MG63 (cell line): ENCODE measurements at regions not wholly inside any gene's neighbourhood (a gene's known extent, or its start where the extent isn't known, plus 50 kb on each side); places are given as distances from the start of the nearest gene placed in this dataset.

Experiments used
- DNase-seq: peaks from one replicate; pipeline ENCODE4 v3.0.0-alpha.2; 2020
- H3K27me3 ChIP-seq: fragments of 250-450 bp; sonication (Bioruptor Pico); 2 replicates; pipeline ENCODE4 v1.5.1; 2020; ENCODE audit warnings: mild to moderate bottlenecking, moderate library complexity
- H3K36me3 ChIP-seq: fragments of 250-450 bp; sonication (Bioruptor Pico); 2 replicates; pipeline ENCODE4 v1.5.1; 2020; ENCODE audit warnings: mild to moderate bottlenecking, moderate library complexity
- H3K4me3 ChIP-seq: fragments of 250-450 bp; sonication (Bioruptor Pico); 2 replicates; pipeline ENCODE4 v1.5.1; 2020; ENCODE audit warnings: mild to moderate bottlenecking, moderate library complexity
- H3K9me3 ChIP-seq: fragments of 250-450 bp; sonication (Bioruptor Pico); 2 replicates; pipeline ENCODE4 v1.5.1; 2020; ENCODE audit warnings: mild to moderate bottlenecking, moderate library complexity

DNA sequence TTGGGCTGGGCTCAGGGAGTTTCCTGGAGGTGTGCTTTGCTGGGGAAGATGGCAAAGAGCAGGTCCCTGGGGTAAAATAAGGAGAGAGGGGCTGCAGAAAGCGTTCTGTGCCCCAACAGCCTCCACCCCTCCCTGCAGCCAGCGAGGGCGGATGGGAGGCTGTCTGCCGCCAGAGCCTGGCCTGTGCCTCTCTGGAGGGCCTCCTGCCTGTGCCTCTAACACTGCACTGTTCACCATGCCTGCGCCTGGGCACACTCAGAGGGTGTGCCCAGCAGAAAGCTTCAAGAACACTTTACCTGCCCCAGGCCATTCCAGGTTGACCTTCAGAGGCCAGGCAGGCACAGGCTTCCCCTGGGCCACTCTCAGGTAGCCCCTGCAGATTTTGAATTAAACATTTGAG lies 77.7 kb upstream of the KLF13 start:
- no peaks in the 10 kb centered on the region for H3K27me3 ChIP-seq
- no peaks in the 10 kb centered on the region for H3K36me3 ChIP-seq
- H3K4me3 ChIP-seq = no peak overlapping the region
- no peaks in the 10 kb centered on the region for H3K9me3 ChIP-seq
- no peak for DNase-seq

DNA sequence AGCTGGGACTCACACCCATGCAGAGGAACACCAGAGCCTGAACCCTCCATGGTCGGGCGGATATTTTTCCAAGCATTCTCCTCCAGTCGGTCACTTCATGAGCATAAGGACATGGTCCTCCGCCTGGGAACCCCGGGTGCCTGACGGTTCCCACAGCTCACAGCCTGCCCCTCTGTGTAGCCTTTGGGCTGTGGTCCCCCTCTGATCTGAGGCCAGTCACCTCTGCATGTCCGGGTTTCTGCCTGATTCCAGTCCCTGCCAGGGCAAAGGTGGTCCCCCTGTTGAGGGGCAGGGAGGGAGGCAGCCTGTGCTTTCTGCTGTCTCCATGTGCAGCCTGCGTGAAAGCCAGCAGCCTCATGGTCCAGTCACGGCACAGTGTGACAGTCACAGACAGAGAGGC lies 76.6 kb upstream of the KLF13 start:
- H3K27me3 ChIP-seq = no peaks in the 10 kb centered on the region
- no peak for DNase-seq

DNA sequence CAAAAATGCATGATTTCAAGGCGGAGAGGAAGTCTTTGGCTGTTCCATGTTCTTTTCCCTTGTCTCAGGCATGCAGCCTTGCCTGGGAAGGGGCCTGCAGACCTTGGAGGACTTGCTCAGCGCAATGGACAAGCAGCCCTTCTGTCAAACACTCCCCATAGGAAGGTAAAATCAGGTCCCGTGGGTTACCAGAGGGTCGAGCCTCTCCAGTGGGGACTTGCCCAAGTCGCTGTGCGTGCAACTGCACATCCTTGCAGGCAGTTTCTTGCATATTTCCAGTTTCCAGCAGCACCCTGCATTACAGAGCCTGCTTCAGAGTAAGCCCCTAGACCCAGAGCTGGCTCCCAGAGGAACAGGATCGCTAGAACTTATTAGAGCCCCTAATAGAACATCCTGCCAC lies 75.5 kb upstream of the KLF13 start:
- H3K4me3 ChIP-seq = no peak overlapping the region
- H3K9me3 ChIP-seq = no peaks in the 10 kb centered on the region
- no peak for DNase-seq
- no peaks in the 10 kb centered on the region for H3K36me3 ChIP-seq
- no peaks in the 10 kb centered on the region for H3K27me3 ChIP-seq

More for the DNA sequence above, 76.6 kb upstream of the KLF13 start:
- Histone ChIP-seq H3K9me3 (no peaks in the 10 kb centered on the region), H3K36me3 (no peaks in the 10 kb centered on the region), H3K4me3 (no peak overlapping the region)

DNA sequence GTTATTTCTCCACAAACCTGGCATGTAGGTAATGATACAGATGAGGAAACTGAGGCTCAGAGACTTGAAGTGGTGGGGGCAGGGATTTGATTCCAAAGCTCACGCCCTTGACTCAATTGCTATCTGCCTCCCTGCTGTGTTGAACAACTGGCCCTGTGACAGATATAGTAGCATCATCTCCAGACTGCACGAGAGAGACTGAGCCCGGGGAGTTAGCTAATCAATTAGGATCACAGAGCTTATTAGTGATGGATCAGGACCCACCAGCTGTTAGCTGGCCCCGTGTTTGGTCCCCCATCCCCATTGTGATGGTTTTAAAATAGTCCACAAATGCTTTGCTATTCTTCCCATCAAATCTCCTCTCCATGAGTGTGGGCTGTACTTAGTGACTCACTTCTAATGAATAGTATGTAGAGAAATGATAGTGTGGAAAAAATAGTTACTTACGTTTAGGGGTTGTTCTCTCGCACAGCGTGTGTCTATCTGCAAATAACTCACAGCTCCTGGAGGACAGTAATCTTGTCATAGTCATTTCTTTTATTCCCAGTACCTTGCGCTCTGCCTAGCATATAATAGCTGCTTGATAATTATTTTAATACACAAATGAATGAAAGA lies 74.4 kb upstream of the KLF13 start:
- Histone ChIP-seq H3K36me3 (no peaks in the 10 kb centered on the region), H3K9me3 (no peaks in the 10 kb centered on the region), H3K4me3 (no peak overlapping the region), H3K27me3 (no peaks in the 10 kb centered on the region)
- DNase-seq = no peak

DNA sequence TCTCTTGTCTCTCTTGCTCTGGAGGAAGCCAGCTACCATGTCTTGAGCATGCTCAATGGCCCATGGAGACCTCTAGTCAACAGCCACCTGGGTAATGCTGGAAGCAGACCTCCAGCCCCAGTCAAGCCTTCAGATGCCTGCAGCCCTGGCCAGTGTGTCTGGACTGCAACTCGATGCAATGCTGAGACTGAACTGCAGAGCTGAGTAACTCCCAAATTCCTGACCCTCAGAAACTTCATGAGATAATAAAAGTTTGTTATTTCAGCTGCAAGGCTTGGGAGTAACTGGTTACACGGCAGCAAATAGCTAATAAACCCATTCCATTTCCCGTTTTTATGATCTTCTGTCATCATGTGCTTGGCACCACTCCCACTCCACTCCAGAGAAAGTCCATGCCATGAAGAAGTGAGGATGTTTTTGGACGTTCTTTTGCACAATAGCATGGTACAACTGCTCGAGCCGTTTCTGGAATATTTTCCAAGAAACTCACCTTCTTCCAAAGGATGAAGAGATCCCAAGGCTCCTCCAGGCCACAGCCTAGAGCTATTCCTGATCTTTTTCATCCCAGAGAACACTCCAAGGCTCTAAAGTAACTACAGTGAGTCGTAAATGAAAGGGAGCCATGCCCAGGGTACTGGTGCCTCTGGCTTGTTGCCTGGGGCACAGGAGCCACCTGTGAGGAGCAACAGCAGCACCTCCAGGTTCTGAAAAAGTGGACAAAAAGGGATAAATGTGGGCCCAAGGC lies 72.0 kb upstream of the KLF13 start:
- Histone ChIP-seq H3K4me3 (no peak overlapping the region), H3K36me3 (no peaks in the 10 kb centered on the region), H3K9me3 (no peaks in the 10 kb centered on the region), H3K27me3 (no peaks in the 10 kb centered on the region)
- no peak for DNase-seq

DNA sequence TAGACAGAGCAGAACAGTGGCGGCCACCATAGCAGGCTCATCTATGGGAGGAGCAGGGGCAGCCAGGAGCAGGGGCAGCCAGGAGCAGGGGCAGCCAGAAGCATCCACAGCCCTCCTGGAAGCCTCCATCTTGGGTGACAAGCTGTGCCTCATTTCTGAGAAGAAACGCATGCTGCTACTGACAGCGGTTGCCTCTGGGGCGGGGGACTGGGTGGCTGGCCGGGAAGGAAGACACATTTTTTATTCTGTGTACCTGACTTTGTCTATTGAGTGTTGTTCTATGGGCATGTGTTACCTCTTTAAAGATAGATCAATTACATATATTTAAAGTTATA lies 71.5 kb upstream of the KLF13 start:
- Histone ChIP-seq H3K27me3 (no peaks in the 10 kb centered on the region), H3K4me3 (no peak overlapping the region), H3K9me3 (no peaks in the 10 kb centered on the region), H3K36me3 (no peaks in the 10 kb centered on the region)
- DNase-seq = no peak

DNA sequence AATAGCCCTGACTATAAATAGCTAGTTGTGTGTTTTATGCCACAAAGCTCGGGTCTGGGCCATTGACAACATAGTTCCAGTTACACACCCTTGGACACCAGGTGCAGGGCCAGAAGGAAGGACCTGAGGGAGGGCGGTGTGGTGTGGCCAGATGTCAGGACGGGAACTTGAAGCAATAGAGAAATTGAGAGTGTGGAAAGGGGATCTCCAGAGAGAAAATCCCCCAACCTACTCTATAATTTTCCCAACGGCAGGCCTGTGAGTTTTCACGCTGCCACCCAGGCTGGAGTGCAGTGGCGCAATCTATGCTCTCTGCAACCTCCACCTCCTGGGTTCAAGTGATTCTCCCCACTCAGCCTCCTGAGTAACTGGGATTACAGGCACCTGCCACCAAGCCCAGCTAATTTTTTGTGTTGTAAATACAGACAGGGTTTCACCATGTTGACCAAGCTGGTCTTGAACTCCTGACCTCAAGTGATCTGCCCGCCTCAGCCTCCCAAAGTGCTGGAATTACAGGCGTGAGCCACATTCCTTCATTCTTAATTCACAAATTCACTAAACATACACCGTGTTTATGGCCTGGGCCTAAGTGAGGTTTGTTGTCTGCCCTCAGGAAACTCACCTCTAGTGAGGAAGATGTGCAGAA lies 70.8 kb upstream of the KLF13 start:
- DNase-seq = no peak
- no peak overlapping the region for H3K4me3 ChIP-seq
- no peaks in the 10 kb centered on the region for H3K36me3 ChIP-seq
- H3K27me3 ChIP-seq = no peaks in the 10 kb centered on the region
- no peaks in the 10 kb centered on the region for H3K9me3 ChIP-seq

DNA sequence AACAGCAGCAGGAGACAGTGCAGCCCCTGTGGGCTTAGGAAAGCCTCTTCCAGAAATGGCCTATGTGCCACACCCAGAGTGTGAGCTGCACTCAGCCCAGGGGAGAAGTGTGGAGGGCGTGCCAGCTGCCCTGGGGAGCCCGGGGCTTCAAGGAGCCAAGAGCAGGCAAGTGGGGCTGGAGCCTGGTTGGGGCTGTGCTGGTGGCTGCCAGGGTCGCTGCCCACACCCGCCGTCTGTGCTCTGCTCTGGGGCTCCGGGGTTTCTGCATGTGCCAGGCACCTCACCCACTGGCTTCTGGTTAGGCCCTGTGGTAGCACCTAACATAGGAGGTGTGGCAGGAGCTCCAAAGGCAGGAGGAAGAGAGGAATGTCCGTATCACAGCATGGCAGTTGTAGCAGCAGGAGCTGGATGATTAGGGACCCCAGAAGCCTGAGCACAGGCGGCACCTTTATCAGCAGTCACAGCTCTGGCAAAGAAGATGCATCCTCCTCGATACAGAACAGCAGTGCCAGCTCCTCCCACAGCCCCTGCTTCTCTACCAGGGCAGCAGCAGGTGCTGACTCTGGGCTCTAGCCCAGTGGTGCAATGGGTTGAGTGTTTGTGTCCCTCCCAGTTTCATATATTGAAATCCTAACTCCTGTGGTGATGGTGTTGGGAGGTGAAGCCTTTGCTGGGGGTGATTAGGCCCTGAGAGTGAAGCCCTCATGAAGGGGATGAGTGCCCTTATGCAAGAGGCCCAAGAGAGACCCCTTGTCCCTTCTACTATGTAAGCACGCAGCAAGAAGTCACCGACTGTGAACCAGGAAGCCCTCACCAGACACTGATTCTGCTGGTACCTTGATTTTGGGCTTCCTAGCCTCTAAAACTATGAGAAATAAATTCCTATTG lies 70.0 kb upstream of the KLF13 start:
- Histone ChIP-seq H3K36me3 (no peaks in the 10 kb centered on the region), H3K9me3 (no peaks in the 10 kb centered on the region), H3K4me3 (no peak overlapping the region), H3K27me3 (no peaks in the 10 kb centered on the region)
- no peak for DNase-seq

DNA sequence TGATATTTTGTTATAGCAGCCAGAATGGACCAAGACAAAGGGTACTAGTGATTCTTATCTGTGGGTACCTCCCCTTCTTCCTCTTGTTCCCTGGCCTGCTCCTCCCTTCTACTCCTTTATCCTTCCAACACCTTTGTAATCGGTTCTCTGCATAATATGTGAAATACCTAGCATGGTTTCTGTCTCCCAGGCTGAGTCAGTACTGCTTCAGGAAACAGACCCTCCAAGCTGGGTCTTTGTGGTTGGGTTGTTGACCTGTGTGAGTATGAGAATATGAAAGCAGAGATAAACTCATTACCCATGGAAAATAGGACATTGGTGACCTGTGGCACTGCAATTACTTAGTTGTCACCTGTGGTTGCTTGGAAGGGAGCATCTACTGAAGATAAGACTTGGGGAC lies 69.3 kb upstream of the KLF13 start:
- no peak for DNase-seq
- no peak overlapping the region for H3K4me3 ChIP-seq
- no peaks in the 10 kb centered on the region for H3K36me3 ChIP-seq
- no peaks in the 10 kb centered on the region for H3K9me3 ChIP-seq
- H3K27me3 ChIP-seq = no peaks in the 10 kb centered on the region

DNA sequence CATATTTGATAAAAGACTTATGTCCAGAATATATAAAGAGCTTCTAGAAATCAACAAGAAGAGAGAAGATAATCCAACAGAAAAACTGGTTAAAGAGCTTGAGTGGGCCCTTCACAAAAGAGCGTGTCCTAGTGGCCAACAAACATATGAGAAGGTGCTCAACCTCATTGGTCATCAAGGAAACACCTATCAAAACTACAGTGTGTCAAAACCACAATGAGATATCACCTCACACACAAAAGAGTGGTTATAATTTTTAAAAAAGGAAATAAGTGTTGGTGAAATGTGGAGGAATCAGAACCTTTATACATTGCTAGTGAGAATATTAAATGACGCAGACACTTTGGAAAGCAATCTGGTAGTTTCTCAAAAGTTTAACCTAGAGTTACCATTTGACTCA lies 68.4 kb upstream of the KLF13 start:
- Histone ChIP-seq H3K36me3 (no peaks in the 10 kb centered on the region), H3K27me3 (no peaks in the 10 kb centered on the region), H3K9me3 (no peaks in the 10 kb centered on the region), H3K4me3 (no peak overlapping the region)
- DNase-seq = no peak

DNA sequence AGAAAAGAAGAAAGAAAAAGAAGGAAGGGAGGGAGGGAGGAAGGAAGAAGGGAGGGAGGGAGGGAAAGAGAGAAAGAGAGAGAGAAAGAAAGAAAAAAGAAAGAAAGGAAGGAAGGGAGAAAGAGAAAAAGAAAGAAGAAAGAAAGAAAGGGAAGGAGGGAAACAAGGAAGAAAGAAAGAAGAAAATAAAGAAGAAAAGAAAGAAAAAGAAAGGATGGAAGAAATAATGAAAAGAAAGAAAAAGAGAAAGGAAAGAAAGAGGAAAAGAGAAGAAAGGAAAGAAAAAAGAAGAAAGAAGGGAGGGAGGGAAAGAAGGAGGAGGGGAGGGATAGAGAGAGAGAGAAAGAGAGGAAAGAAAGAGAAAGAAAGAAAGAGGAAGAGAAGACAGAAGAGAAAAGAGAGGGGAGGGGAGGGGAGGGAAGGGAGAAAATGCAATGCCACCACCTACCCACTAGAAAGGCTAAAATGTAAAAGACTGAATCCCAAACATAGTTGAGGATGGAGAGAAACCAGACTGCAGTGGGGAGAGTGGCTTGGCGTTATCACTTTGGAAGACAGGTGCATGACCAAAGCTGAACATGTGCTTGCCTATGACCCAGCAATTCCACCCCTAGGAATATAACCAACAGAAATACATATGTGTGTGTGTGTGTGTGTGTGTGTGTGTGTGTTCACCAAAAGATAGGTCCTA lies 66.9 kb upstream of the KLF13 start:
- DNase-seq = no peak
- no peaks in the 10 kb centered on the region for H3K36me3 ChIP-seq
- no peak overlapping the region for H3K4me3 ChIP-seq
- no peaks in the 10 kb centered on the region for H3K9me3 ChIP-seq
- H3K27me3 ChIP-seq = no peaks in the 10 kb centered on the region

DNA sequence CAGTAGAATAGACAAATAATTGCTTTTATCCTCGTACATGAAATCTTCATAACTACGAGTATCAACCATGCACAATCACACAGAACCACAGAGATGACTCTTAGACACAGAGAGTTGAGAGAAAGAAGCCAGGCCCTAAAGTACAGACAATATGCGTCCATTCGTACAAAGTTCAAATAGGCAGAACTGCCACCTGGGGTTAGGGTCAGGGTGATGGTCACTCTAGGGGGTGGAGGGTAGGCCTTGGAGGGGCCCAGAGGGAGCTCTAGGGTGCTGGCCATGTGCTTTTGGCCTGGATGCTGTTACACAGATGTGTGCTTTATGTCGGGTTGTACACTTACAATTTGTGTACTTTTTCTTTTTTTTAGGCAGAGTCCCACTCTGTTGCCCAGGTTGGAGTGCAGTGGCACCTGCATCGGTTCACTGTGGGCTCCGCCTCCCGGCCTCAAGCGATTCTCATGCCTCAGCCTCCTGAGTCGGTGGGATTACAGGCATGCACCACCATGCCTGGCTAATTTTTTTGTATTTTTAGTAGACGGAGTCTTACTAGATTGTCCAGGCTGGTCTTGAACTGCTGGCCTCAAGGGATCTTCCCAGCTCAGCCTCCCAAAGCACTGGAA lies 65.9 kb upstream of the KLF13 start:
- Histone ChIP-seq H3K36me3 (no peaks in the 10 kb centered on the region), H3K27me3 (no peaks in the 10 kb centered on the region)
- DNase-seq = no peak

DNA sequence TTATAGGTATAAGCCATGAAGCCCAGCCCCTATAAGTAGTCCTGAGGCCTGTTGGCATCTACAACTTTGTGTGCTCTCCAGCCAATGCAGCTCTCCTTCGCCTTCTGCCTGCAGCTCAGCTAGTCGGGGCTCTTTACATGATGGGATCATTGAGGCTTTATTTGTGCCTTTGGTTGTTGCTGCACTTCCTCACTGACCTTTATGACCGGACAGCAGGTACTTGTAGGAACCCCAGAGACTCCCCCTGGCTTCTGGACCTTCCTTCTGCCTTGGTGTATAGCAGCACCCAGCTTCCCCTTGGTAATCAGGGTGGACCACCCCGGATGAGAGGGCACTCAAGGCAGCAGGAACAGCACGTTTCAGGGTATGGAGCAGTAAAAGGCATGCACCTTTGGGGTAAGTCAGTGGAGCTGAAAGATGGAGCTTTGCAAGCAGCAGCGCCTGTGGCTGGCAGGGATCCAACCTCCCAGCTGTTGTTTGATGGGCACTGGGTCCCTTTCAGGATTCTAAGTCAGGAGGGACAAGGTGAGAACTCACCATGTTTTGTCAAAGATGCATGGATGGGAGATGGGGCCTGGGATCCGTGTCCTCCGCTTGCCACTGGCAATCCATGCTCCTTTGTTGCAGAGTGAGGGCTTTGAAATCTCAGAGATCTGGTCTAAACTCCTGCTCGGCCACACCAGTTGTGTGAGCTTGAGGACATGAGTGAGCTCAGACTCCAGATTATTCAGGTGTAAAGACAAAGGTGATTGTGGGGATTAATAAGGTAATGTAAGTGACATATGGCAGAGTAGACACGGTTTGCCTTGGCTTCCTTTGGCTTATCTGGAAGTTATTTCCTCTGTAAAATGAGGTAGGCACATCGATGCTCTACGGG lies 65.1 kb upstream of the KLF13 start:
- Histone ChIP-seq H3K4me3 (no peak overlapping the region), H3K27me3 (no peaks in the 10 kb centered on the region), H3K9me3 (no peaks in the 10 kb centered on the region), H3K36me3 (no peaks in the 10 kb centered on the region)
- no peak for DNase-seq

More for the DNA sequence above, 65.9 kb upstream of the KLF13 start:
- Histone ChIP-seq H3K4me3 (no peak overlapping the region), H3K9me3 (no peaks in the 10 kb centered on the region)

DNA sequence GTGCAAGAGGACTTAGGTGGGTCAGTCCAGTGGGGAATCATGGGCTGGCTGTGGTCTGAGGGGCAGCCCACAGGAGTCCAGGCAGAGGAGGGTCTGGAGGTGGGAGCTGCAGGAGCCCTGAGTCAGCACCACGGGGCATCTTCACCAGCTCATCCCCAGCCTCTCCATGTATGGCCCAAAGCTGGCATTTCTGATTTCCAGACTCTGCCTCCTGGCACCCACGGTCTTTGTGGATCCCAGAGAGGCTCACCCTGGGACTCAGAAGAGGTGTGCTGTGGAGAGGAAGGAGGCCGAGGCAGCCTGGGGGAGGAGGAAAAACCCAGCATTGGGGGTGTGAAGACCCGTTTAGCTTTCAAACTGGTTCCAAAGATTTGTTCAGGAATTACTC lies 64.5 kb upstream of the KLF13 start:
- no peaks in the 10 kb centered on the region for H3K9me3 ChIP-seq

DNA sequence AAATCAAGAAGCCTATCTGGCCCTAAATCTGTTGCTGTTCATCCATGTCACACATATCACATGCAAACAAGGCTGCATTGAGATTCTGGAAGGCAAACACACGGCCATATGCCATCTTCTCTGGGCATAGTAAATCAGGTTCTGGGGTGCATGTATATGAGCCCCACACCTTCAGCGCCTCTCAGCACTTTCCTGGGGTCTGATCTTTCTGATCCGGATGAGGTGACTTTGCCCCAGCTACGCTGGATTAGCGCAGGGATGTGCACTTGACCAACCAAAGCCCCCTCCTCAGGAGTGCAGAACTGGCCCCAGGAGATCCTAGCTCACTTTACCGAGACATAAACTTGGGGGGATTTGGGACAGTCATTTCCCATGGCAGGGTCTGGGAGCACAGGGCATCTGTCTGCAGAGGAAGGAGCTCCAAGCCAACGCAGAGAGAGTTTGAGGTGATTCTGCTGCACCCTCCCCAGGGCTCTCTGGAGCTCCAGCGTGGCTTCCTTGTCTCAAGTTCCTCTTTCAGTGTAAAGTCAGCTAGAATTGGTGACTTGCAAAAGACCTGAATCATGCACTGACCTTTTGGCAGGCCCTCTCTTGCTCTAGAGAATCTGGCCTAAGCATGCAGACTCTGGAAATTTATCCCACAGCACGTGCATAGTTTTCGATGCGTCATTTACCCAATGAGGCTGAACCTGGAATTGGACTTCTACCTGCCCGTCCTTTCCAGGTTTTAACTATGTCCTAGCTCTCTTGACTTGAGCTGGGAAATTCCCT lies 63.5 kb upstream of the KLF13 start:
- DNase-seq = no peak
- Histone ChIP-seq H3K27me3 (no peaks in the 10 kb centered on the region), H3K4me3 (no peak overlapping the region), H3K36me3 (no peaks in the 10 kb centered on the region), H3K9me3 (no peaks in the 10 kb centered on the region)

More for the DNA sequence above, 64.5 kb upstream of the KLF13 start:
- Histone ChIP-seq H3K36me3 (no peaks in the 10 kb centered on the region), H3K4me3 (no peak overlapping the region), H3K27me3 (no peaks in the 10 kb centered on the region)
- DNase-seq = no peak
